ENCODE measurements at regions not wholly inside any gene's neighbourhood (a gene's known extent, or its start where the extent isn't known, plus 50 kb on each side); places are given as distances from the start of the nearest gene placed in this dataset.
"Not testable (repeated sequence)": the region's sequence is repeated elsewhere in the genome, so short reads cannot be mapped to it uniquely, and the experiment has no call there.

DNA sequence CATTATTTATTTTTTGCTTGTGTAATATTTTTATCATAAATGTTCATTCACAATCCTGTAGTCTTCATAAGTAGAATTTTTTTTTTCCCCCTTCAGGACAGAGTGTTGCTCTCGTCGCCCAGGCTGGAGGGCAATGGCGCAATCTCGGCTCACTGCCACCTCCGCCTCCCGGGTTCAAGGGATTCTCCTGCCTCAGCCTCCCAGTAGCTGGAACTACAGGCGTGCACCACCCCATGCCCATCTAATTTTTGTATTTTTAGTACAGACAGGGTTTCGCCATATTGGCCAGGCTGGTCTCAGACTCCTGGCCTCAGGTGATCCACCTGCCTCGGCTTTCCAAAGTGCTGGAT, 54.7 kb upstream of the TFRC start:
- TF ChIP-seq, protein P1, sequence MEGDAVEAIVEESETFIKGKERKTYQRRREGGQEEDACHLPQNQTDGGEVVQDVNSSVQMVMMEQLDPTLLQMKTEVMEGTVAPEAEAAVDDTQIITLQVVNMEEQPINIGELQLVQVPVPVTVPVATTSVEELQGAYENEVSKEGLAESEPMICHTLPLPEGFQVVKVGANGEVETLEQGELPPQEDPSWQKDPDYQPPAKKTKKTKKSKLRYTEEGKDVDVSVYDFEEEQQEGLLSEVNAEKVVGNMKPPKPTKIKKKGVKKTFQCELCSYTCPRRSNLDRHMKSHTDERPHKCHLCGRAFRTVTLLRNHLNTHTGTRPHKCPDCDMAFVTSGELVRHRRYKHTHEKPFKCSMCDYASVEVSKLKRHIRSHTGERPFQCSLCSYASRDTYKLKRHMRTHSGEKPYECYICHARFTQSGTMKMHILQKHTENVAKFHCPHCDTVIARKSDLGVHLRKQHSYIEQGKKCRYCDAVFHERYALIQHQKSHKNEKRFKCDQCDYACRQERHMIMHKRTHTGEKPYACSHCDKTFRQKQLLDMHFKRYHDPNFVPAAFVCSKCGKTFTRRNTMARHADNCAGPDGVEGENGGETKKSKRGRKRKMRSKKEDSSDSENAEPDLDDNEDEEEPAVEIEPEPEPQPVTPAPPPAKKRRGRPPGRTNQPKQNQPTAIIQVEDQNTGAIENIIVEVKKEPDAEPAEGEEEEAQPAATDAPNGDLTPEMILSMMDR (IDR thresholded peaks at IDR 0.05 in 2 of 3, conservative IDR thresholded peaks at IDR 0.05 in 1 of 3; ENCODE audit: control insufficient read depth in 2 of 3, extremely low read depth in 1 of 3, insufficient read depth in 1 of 3, low read depth in 3 of 3, low read length in 3 of 3), result not testable (repeated sequence)
- TF ChIP-seq, protein P2, sequence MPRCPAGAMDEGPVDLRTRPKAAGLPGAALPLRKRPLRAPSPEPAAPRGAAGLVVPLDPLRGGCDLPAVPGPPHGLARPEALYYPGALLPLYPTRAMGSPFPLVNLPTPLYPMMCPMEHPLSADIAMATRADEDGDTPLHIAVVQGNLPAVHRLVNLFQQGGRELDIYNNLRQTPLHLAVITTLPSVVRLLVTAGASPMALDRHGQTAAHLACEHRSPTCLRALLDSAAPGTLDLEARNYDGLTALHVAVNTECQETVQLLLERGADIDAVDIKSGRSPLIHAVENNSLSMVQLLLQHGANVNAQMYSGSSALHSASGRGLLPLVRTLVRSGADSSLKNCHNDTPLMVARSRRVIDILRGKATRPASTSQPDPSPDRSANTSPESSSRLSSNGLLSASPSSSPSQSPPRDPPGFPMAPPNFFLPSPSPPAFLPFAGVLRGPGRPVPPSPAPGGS (IDR thresholded peaks at IDR 0.05; ENCODE audit: borderline replicate concordance, insufficient read depth, low read depth, low read length, poor library complexity, severe bottlenecking), result not testable (repeated sequence)
- not testable (repeated sequence) for TF ChIP-seq TBL1XR1 (IDR thresholded peaks at IDR 0.05; ENCODE audit: low read depth, low read length); BACH1 (IDR thresholded peaks at IDR 0.05; ENCODE audit: borderline replicate concordance)

Data from GM12878 (cell line).